ENCODE measurements at regions not wholly inside any gene's neighbourhood (a gene's known extent, or its start where the extent isn't known, plus 50 kb on each side); places are given as distances from the start of the nearest gene placed in this dataset.
"Not testable (repeated sequence)": the region's sequence is repeated elsewhere in the genome, so short reads cannot be mapped to it uniquely, and the experiment has no call there.

DNA sequence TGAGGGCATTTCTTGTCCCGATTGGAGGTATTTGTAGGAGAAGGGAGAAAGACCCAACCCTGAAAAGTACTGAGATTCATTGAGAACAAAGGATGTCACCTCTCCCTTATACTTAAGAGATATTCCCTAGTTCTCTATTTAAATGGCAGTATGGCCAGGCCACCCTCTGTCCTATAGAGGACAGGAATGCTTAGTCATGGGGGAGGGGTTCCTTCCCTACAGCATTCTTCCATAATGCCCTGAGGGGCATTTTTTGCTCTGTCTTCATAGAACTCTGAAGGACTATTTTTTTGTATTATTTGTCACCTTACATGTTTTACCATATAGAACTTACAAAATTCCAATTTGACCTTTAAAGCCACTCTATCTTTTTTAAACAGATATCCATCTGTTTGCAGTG is 176.3 kb downstream of the TMEM161B start:
- DNase-seq: no peak

DNA sequence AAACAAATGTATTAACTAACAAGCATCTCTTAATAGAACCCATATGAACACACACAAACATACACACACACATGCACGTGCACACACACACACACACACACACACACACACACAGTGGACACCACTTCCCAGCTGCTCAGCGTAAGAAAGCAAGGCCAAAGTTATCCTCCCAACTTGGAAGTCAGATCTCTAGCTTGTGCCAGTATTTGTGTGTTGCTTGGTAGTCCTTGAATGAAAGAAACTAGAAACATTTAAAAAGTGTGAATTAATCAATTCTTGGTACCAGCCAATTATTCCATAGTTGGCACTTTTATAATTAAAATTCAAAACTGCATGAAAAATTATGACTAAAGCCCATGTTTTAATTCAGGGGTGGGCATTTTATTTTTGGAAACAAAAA is 178.1 kb downstream of the TMEM161B start:
- no peak for DNase-seq

- no peak for DNase-seq
Measured at GRCh38 chr5:88089719-88090390, 178.8 kb downstream of the TMEM161B start.

- DNase-seq: no peak
Measured at GRCh38 chr5:88085462-88085861, 183.2 kb downstream of the TMEM161B start.

GRCh38 chr5:88081877-88082276 is 186.8 kb downstream of the TMEM161B start:
- DNase-seq: no peak

DNA sequence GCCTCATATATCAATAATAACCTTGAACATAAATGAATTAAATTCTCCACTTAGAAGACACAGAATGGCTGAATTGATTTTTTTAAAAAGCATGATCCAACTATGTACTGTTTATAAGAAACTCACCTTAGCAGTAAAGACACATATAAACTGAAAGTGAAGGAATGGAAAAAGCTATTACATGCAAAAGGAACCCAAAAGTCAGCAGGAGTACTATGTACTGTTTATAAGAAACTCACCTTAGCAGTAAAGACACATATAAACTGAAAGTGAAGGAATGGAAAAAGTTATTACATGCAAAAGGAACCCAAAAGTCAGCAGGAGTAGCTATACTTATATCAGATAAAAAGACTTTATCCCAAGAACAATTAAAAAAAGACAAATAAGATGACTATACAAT is 204.8 kb downstream of the TMEM161B start:
- DNase-seq: no peak

- no peak for DNase-seq
Measured at GRCh38 chr5:88060194-88060593, 208.5 kb downstream of the TMEM161B start.

GRCh38 chr5:88058625-88059024 is 210.0 kb downstream of the TMEM161B start:
- DNase-seq: no peak

DNA sequence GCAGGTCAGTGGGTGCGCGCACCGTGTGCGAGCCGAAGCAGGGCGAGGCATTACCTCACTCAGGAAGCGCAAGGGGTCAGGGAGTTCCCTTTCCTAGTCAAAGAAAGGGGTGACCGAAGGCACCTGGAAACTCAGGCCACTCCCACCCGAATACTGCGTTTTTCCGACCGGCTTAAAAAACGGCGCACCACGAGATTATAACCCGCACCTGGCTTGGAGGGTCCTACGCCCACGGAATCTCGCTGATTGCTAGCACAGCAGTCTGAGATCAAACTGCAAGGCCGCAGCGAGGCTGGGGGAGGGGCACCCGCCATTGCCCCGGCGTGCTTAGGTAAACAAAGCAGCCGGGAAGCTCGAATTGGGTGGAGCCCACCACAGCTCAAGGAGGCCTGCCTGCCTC is 216.2 kb downstream of the TMEM161B start:
- not testable (repeated sequence) for DNase-seq

- no peak for DNase-seq
Measured at GRCh38 chr5:88051148-88051547, 217.5 kb downstream of the TMEM161B start.

DNA sequence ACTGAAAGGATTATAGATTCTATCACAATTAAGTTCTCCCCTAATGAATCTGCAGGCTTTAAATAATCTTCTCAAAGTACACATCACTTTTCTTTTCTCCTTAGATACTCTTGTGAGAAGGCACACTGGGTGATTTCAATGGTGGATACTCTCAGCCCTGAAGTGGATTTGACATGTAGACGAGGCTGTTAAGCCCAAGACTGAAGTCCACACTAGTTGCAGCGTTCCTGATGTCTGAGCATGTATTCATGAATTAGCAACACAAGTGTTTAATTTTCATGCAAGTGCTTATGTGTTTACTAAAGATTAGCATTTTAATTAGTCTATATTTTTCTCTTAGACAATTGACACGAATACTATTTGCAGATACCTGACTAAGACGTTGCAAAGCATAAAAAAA is 218.9 kb downstream of the TMEM161B start:
- no peak for DNase-seq

DNA sequence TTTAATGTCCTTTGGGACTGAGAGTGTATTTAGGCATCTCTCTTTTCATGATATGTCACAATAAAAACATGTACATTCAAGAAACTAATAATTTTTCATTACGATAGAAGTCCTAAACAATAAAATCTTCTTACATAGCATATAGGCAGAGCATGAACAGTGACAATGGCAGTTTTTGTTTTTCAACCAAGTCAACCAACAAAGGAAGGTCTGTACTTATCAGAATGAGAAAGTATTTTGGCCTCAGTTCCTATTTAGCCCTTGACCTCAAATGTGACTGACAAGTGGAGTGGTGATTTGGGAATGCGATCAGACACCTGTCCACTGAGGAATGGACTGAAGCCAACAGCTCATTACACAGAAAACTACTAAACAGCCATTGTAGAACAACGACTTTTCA is 219.5 kb downstream of the TMEM161B start:
- no peak for DNase-seq

DNA sequence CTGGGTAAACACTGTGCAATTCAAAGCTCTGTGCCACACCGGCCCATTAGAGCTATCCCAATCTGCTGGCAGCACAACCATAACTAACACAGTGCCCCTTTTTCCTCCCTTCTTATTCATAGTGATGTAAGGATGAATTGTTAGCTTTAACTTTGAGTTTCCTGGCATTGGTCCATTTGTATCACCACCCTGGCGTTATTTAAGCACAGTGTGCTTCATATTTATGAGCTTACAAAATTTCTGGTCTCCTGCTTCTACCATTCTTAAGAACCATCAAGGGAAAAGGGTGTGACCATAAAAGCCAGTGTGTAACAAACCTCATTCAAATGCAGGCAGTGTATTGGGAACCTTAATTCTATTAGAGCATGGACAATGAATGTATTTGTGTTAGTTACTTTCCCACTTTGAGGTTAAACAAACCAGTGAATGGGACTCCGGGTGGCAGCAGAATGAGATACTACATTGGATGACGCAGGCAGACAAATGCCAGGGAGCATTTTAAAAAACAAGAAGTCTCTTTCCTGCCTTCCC is 222.6 kb downstream of the TMEM161B start:
- DNase-seq: no peak

DNA sequence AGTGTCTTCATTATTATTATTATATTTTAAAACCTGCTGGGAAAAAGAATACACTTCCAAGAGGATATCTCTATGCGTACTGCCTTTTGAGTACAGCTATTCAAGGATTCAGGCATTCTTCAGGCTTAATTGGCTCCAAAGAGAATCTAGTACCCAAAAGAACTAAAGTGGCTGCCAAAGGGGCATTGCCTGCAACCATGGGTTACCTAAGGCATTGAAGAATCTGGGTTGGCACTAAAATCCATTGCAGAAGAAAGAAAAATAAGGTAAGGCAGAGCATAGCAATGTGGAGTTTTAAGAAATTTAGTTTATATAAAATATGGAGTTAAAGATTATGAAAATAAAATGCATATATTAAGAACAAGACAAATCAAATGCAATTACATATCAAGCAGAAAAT is 223.5 kb downstream of the TMEM161B start:
- no peak for DNase-seq

DNA sequence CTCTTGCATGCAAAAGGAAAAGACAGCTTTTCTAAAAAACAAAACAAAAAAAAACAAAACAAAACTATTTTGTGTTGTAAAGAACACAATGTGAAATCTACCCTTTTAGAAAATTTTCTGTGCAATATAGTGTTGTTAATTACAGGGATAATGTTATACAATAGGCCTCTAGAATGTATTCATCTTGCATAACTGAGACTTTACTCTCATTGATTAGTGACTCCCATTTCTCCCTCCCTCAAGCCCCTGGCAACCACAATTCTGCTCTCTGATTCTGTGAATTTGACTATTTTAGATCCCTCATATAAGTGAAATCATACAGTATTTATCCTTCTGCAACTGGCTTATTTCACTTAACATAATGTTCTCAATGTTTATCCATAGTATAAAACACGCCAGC is 234.1 kb downstream of the TMEM161B start:
- DNase-seq: no peak

DNA sequence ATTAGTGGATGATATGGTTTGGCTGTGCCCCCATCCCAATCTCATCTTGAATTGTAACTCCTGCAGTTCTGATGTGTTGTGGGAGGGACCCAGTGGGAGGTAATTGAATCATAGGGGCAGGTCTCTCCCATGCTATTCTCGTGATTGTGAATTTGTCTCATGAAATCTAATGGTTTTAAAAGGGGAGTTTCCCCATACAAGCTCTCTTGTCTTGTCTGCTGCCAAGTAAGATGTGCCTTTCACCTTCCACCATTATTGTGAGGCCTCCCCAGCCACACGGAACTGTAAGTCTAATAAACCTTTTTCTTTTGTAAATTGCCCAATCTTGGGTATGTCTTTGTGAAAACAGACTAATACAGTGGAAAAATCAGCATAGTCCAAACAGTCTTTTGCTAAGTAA is 235.5 kb downstream of the TMEM161B start:
- DNase-seq: no peak

DNA sequence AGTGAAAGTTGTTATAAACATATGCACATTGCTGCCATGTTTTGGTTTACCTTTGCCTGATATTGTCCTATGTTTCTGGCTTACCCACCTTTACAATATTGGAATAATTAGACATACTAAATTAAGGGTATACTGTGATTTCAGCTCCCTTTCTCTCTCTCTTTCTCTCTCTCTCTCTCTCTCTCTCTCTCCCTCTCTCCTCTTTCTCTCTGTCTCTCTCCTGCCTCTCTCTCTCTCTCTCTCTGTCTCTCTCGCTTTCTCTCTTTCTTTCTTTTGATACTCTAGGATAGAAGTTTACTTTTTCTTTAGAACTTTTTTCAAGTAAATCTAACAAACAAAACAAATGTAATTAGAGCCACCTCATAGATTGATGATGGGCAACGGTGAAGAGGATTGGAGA is 239.6 kb downstream of the TMEM161B start:
- DNase-seq: no peak

GRCh38 chr5:88021141-88021540 is 247.5 kb downstream of the TMEM161B start:
- DNase-seq: no peak

- not testable (repeated sequence) for DNase-seq
Measured at GRCh38 chr5:88014984-88015383, 253.7 kb downstream of the TMEM161B start.

DNA sequence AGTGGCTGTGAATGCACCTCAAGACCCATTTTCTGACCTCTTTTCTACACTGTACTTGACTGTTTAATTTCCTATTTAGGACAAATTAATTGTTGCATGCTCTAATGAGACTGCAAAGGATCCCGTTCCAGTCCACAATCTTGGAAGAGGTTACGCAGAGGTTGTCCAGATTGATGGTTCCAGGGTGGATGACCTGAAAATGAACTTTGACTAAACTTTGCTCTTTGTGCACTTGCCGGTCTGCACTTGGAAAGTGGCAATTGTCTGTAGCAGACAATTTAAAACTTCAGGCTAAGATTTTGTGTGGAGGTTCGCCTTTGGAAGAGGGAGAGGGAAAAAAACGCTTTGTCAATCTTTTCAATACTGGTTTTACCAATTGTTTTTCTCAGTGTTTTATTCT is 267.8 kb downstream of the TMEM161B start:
- no peak for DNase-seq

DNA sequence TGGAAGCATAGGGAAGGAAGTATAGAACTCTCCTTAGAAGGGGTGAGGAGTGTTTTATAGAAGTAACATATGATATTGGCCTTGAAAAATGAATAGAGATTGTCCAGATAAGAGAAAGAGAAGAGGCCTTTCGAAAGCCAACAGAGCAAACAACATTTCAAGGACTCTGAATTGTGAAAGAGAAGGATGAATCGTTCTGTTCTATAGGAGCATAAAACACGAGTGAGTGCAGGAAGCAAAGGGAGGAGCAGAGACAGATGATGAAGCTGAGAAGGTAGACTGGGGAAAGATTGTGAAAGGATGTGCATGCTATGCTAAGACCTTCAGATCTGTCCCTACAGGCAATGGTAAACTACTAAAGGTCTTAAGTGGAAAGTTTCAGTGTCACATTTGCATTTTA is 271.0 kb downstream of the TMEM161B start:
- DNase-seq: no peak

DNA sequence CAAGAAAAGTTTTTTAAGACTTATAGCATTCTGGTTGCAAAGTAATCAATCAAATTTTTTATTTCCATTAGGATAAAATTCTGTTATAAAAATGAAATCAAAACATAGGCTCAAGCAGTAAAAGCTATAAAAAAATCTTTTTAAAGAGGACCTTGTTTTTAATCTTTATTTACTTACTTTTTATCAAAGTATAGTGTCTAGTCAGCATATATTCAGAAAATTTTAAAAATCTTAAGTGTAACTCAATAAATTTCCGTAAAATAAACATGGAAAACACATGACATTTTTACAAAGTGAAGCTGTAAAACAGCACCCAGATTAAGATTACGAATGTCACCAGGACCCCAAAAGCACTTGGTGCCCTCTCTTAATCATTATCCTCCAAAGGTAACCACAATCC is 302.4 kb downstream of the TMEM161B start:
- no peak for DNase-seq

- DNase-seq: no peak
Measured at GRCh38 chr5:87954121-87954520, 314.5 kb downstream of the TMEM161B start.

- no peak for DNase-seq
Measured at GRCh38 chr5:87951661-87952060, 317.0 kb downstream of the TMEM161B start.
